HepG2 (cell line): ENCODE measurements at regions not wholly inside any gene's neighbourhood (a gene's known extent, or its start where the extent isn't known, plus 50 kb on each side); places are given as distances from the start of the nearest gene placed in this dataset.

Experiments used
- CEBPZ ChIP-seq: IDR thresholded peaks from 2 replicates; pipeline ENCODE4 v1.6.1; 2012; ENCODE audit warnings: low read length, improper control_type of control experiment
- MXD3 ChIP-seq: IDR thresholded peaks from 2 replicates; pipeline ENCODE4 v1.6.1; 2016; ENCODE audit warnings: mild to moderate bottlenecking, missing biosample characterization, missing genetic modification reagents
- MXI1 ChIP-seq: IDR thresholded peaks from 3 replicates; pipeline ENCODE4 v1.6.1; 2012; ENCODE audit warnings: low read depth, low read length, inconsistent platforms, borderline replicate concordance
- ZNF530 ChIP-seq: sonication (generic); formaldehyde crosslinking; IDR thresholded peaks from 2 replicates; pipeline ENCODE4 v1.5.0; 2020; ENCODE audit warnings: low read depth, mild to moderate bottlenecking, missing genetic modification reagents

GRCh38 chr19:28563964-28564921, 648.7 kb downstream of the UQCRFS1 start:
- TF ChIP-seq ZNF530 (CRISPR knock-in tag) (no peak), CEBPZ (no peak), MXD3 (CRISPR knock-in tag) (no peak), MXI1 (no peak)
